NCI-H1436 (cell line): ENCODE measurements at regions not wholly inside any gene's neighbourhood (a gene's known extent, or its start where the extent isn't known, plus 50 kb on each side); places are given as distances from the start of the nearest gene placed in this dataset.

Experiments
- DNase-seq: peaks from one replicate; lab custom pipeline; 2025; lab: John Stamatoyannopoulos, UW

- DNase-seq, result no peak
Observed at GRCh38 chr5:21171038-21171437, 1183.0 kb upstream of the CDH18 start.

DNA sequence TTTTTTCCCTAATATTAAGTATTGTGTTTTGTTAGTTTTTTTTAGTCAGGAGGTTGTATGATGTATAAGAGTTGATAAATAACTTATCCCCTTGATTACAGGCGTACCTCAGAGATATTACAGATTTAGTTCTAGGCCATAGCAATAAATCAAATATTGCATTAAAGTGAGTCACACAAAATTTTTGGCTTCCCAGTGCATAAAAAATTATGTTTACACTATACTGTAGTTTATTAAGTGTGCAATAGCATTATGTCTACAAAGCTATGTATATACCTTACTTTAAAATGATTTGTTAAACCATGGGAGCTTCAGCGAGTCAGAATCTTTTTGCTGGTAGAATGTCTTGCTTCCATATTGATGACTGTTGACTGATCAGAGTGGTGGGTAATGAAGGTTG is 1180.6 kb upstream of the CDH18 start:
- no peak for DNase-seq

DNA sequence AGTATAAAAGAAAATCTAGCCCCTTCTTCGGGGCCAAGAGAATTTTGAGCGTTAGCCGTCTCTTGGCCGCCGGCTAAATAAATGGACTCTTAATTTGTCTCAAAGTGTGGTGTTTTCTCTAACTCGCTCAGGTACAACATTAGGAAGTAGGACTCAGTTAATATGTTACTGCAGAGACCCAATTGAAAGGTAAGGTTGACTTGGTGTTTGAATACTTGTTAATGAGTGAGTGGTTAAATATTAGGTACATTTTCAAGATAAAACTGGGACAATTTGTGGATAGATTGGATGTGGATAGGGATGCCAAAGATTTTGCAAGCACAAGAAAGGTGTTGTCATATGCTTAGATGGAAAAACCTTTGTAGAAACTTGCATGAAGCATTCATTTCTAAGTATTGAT is 1177.3 kb upstream of the CDH18 start:
- DNase-seq, result no peak

- no peak for DNase-seq
Observed at GRCh38 chr5:21164425-21164824, 1176.4 kb upstream of the CDH18 start.

GRCh38 chr5:21159510-21160059 is 1171.6 kb upstream of the CDH18 start:
- DNase-seq, result no peak

- DNase-seq, result no peak
Observed at GRCh38 chr5:21154526-21154925, 1166.5 kb upstream of the CDH18 start.

DNA sequence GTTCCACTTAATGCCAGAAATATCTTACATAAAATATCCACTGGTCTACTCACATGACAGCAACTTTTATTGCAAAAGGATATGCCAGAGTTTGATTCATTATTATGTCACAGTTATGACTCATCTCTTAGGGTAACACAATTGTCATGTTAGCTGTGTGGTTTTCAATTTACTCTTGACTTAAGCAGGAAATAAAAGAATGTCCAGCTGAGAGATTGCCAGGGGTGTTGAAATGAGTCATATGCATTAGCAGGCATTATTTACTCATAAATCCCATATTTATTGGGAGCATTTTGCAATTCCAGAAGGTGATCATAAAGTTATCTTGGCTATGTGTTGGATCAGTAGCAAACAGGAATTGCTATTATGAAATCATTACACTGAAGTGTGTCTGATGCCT is 1164.6 kb upstream of the CDH18 start:
- no peak for DNase-seq

DNA sequence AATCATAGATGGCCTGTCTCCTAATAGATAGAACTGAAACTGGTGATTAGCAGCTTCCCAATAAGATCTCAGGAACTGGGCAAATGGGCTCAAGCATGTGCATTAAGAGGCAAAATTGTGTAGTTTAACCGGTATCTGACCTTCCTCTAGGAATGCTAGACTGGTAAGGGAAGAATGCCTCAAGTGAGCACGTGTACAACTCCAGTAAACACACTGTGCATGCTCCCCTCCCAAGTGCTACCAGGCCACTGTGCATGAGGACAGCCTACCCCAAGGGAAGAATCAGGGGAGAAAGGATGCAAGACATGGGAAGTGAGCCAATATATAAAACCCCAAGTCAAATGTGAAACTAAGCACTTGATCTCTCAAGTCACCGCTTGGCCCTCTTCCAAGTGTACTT is 1157.4 kb upstream of the CDH18 start:
- DNase-seq, result no peak

DNA sequence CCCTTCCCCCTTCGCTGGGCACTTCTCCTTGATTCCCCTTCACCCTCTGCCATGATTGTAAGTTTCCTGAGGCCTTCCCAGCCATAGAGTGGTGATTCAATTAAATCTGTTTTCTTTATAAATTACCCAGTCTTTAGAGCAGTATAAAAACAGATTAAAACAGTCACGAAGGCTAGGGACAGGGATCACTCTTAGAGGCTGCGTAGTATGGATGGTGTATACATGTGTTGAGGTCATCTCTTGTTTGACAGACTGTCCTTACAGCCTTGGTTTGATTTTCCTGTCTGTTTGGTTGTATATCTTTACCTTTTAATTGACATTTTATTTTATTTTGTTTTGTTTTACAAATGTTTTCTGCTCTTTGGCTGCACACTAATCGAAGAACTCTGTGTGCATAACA is 1155.7 kb upstream of the CDH18 start:
- no peak for DNase-seq

- no peak for DNase-seq
Observed at GRCh38 chr5:21142791-21143190, 1154.8 kb upstream of the CDH18 start.

DNA sequence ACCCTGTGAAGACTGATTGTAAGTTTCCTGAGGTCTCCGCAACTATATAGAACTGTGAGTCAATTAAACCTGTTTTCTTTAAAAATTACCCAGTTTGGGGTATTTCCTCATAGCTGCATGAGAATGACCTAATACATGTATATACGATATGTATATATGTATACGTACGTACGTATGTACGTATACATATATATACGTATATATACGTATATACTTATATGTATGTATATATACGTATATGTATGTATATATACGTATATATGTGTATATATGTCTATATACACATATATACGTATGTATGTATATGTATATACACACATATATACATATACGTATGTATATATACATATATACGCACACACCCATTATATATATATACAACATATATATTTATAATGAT is 1153.0 kb upstream of the CDH18 start:
- no peak for DNase-seq

- DNase-seq, result no peak
Observed at GRCh38 chr5:21126236-21126635, 1138.2 kb upstream of the CDH18 start.

DNA sequence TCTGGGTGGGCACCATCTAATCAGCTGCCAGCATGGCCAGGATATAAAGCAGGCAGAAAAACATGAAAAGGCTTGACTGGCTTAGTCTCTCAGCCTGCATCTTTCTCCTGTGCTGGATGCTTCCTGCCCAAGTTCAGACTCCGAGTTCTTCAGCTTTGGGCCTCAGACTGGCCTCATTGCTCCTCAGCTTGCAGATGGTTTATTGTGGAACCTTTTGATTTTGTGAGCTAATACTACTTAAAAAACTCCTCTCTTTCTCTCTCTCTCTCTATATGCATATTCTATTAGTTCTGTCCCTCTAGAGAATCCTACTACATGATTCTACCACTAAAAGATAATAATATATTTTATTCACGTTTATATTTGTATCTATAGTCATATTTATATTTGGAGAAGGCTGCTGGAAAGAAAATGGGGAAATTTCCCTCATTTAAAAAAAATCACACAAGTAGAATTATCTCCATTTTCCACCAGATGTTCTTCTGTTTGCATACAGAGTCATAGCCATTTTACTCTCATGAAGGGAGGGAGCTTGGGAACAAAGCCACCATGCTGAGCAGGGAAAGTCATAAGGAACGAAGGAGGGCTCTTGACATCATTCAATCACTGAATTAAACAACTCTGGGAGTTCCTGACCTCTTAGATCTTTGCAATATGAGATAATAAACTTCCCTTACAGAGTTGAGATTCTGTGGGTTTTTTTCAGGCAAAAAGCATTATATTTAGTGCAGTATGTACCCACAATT is 1137.4 kb upstream of the CDH18 start:
- DNase-seq, result no peak

DNA sequence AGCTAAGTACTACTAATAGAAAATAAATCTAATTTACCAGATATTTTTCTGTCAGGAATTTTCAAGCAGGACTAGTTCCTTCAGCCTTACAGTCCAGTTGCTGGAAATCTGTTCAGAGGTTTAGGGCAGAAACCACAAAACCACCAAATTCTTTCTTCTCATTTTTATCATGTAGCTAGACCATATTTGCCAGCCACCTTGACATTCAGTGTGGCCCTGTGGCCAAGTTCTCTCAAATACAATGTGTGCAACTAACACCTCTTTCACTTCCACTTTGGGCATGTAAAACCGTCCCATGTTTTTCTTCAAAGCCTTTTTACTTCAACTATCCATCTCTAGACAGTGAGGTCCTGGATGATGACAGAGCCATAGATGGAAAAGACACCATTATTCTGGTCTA is 1133.2 kb upstream of the CDH18 start:
- no peak for DNase-seq

DNA sequence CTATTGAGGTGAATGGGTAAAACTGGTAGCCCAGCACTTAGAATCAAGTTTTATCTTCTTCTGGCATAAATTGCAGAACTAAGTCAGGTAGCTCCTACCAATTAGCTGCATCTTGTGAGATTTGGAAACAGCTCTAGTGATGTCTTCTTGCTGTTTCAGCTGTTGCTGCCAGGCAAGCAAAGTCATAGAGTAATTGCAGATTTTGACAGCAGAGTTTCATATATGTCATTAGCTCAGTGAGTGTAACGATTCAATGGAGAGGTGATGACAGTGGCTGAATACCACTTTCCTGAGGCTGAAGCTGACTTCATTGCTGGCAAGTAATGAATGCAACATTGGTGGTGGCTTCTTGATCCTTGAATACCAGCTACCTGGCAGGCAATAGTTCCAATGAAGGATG is 1109.7 kb upstream of the CDH18 start:
- no peak for DNase-seq

GRCh38 chr5:21094619-21095018 is 1106.6 kb upstream of the CDH18 start:
- no peak for DNase-seq

GRCh38 chr5:21087766-21088165 is 1099.8 kb upstream of the CDH18 start:
- no peak for DNase-seq

GRCh38 chr5:21085791-21086190 is 1097.8 kb upstream of the CDH18 start:
- DNase-seq, result no peak

- no peak for DNase-seq
Observed at GRCh38 chr5:21071986-21072385, 1084.0 kb upstream of the CDH18 start.

DNA sequence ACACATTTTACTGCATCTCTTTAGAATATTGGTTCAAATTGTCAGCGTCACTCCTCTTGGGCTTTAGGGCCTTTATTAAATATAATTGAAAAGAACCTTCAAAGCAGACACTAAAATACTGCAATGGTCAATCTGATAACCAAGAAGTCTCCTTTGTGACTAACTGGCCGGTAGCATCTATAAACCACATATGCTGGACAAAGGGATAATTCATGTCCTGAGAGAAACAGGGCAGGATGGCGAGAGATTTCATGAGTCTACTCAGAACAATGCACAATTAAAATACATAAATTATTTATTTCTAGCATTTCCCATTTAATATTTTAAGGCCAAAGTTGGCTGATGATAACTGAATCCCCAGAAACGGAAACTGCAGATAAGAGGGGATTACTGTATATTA is 1083.4 kb upstream of the CDH18 start:
- no peak for DNase-seq

DNA sequence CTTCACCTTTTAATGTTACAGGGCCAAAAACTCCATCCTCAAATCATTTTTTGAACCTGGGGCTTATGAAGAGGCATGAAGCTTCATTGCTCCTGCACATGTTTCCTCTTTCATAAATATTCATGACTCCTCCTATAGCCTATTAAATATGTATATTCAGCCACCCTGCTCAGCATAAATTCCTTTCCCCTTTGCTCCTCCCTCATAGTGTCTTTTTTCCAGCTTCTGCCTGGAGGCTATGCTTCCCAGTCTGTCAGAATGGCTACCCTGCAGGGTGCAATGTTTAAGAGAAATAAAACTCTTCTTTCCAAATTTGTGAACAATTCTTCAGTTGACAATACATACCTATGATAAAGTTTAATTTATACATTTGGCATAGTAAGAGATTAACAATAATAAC is 1082.9 kb upstream of the CDH18 start:
- no peak for DNase-seq

DNA sequence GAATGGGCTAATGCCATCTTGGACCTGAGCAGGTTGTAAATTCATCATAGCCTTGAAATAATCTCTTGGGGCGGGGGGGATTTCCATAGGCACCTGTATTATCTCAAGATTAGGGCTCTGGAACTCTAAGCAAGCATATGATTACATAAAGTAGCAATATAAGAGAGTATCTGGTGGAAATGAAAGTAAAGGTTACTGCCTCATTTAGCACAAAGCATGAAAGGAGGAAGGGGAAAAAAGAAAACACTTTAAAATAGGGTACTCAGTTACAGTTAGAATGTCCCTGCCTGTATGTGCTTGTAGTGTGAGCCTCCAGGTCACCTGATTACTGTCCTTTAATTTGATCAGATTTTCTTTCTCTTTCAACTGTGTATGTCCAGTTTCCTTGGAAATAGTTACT is 1079.7 kb upstream of the CDH18 start:
- no peak for DNase-seq

GRCh38 chr5:21063146-21063545 is 1075.1 kb upstream of the CDH18 start:
- no peak for DNase-seq

DNA sequence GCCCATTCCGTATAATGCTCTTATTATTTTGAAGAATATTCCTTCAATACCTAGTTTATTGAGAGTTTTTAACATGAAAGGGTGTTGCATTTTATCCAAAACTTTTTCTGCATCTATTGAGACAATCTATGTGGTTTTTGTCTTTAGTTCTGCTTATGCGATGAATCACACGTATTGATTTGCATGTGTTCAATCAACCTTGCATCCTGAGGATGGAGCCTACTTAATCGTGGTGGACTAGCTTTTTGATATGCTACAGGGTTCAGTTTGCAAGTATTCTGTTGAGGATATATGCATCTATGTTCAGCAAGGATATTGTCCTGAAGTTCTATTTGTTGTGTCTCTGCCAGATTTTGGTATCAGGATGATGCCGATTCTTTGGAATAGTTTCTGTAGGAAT is 1070.3 kb upstream of the CDH18 start:
- DNase-seq, result no peak
